GM12878 (cell line): ENCODE measurements at regions not wholly inside any gene's neighbourhood (a gene's known extent, or its start where the extent isn't known, plus 50 kb on each side); places are given as distances from the start of the nearest gene placed in this dataset.
"Not testable (repeated sequence)": the region's sequence is repeated elsewhere in the genome, so short reads cannot be mapped to it uniquely, and the experiment has no call there.

Experiments used
- ATAC-seq: fragments of 200-7000 bp; cut with Tn5 transposase; 3 replicates; pipeline ENCODE4 v1.9.1; 2020; ENCODE audit warnings: mild to moderate bottlenecking, moderate library complexity
- BruUV-seq: library from RNA; stranded (reverse); fragments of 400-500 nt; replicated peaks from 2 replicates; lab custom pipeline; 2021; lab: Mats Ljungman, UMichigan
- CTCF ChIA-PET: fragments of 300-600 bp; sonication (Branson Sonifier 250); formaldehyde crosslinking; extraction: SDS; loops from one replicate; lab custom pipeline; 2021; ENCODE audit warnings: inconsistent platforms; lab: Yijun Ruan, JAX
- POLR2A ChIA-PET: fragments of 350-600 bp; formaldehyde crosslinking; extraction: SDS; loops from one replicate; lab custom pipeline; 2021; ENCODE audit warnings: inconsistent platforms; lab: Charles Lee
- RAD21 ChIA-PET: fragments of 300-600 bp; sonication (Branson Sonifier 250); formaldehyde crosslinking; loops from one replicate; lab custom pipeline; 2023; ENCODE audit warnings: antibody characterized with exemption; ENCODE audit not compliant: unreplicated experiment; lab: Charles Lee
- SMC1A ChIA-PET: fragments of 300-600 bp; sonication (Branson Sonifier 250); formaldehyde crosslinking; loops from one replicate; lab custom pipeline; 2023; ENCODE audit not compliant: unreplicated experiment, uncharacterized antibody; lab: Charles Lee
- DNase-seq: peaks from one replicate; pipeline ENCODE4 v3.0.0-alpha.2; 2011; ENCODE audit warnings: low read depth, low spot score
- FAIRE-seq: peaks from 3 replicates; lab custom pipeline; 2011; peaks lifted over from hg19 to GRCh38; lab: Jason Lieb, UNC
- H2AFZ ChIP-seq: 2 replicates; pipeline ENCODE4 v1.6.0; 2011; ENCODE audit warnings: low read depth, low read length, control low read depth; ENCODE audit not compliant: control insufficient read depth
- H3K27ac ChIP-seq: 2 replicates; pipeline ENCODE4 v1.5.1; 2011; ENCODE audit warnings: control low read depth; ENCODE audit not compliant: control insufficient read depth, insufficient read depth
- H3K27me3 ChIP-seq, 2 experiments: replicated peaks in 1 of 2; 2 replicates each; pipeline versions ENCODE4 v1.6.0 to v1.6.1; 2011; ENCODE audit warnings: low read length in 1 of 2; ENCODE audit not compliant: control insufficient read depth in 2 of 2, insufficient read depth in 2 of 2
- H3K36me3 ChIP-seq, 2 experiments: 2 replicates each; pipeline ENCODE4 v1.5.1; 2011; ENCODE audit warnings: low read length in 1 of 2; ENCODE audit not compliant: control insufficient read depth in 2 of 2, insufficient read depth in 2 of 2
- H3K4me1 ChIP-seq: 2 replicates; pipeline ENCODE4 v1.6.1; 2011; ENCODE audit warnings: mild to moderate bottlenecking, low read length, moderate library complexity, mixed read lengths; ENCODE audit not compliant: control insufficient read depth, insufficient read depth
- H3K4me2 ChIP-seq: 2 replicates; pipeline ENCODE4 v1.6.0; 2011; ENCODE audit warnings: control low read depth; ENCODE audit not compliant: control insufficient read depth, insufficient read depth
- H3K4me3 ChIP-seq: fragments of 200-600 bp; sonication (generic); 2 replicates; pipeline ENCODE4 v1.5.1; 2016
- H3K79me2 ChIP-seq: 2 replicates; pipeline ENCODE4 v1.6.0; 2011; ENCODE audit warnings: low read length; ENCODE audit not compliant: control insufficient read depth, insufficient read depth
- H3K9ac ChIP-seq: 2 replicates; pipeline ENCODE4 v1.8.0; 2011; ENCODE audit warnings: low read length, control low read depth, mixed read lengths; ENCODE audit not compliant: control insufficient read depth, insufficient read depth
- H3K9me3 ChIP-seq: replicated peaks from 3 replicates; pipeline ENCODE4 v1.5.1; 2011; ENCODE audit warnings: mild to moderate bottlenecking, low read length; ENCODE audit not compliant: control insufficient read depth, insufficient read depth
- H4K20me1 ChIP-seq: 2 replicates; pipeline ENCODE4 v1.6.0; 2011; ENCODE audit not compliant: control insufficient read depth, insufficient read depth
- WGBS: methylation state at CpG from one replicate; pipeline ENCODE4 v1.1.6; 2016; ENCODE audit warnings: low lambda C conversion rate; ENCODE audit not compliant: insufficient replicate concordance, insufficient coverage; ENCODE audit errors: missing lambda C conversion rate; 5-methylcytosine and 5-hydroxymethylcytosine counted together
- in situ Hi-C: fragments of 300-500 bp; cut with MboI; formaldehyde crosslinking; loops from 9 replicates; pipeline ENCODE4 v1.14.3; 2018; ENCODE audit warnings: mixed read lengths
- intact Hi-C: fragments of 100-400 bp; cut with micrococcal nuclease; formaldehyde crosslinking; loops from one replicate; pipeline ENCODE4 v1.14.2; 2022; ENCODE audit not compliant: unreplicated experiment
- TF ChIP-seq, protein P1 (sequence below): fragments of 450-650 bp; formaldehyde crosslinking; IDR thresholded peaks from 2 replicates; pipeline ENCODE4 v1.5.0; 2022; ENCODE audit warnings: mild to moderate bottlenecking, missing genetic modification characterization

DNA sequence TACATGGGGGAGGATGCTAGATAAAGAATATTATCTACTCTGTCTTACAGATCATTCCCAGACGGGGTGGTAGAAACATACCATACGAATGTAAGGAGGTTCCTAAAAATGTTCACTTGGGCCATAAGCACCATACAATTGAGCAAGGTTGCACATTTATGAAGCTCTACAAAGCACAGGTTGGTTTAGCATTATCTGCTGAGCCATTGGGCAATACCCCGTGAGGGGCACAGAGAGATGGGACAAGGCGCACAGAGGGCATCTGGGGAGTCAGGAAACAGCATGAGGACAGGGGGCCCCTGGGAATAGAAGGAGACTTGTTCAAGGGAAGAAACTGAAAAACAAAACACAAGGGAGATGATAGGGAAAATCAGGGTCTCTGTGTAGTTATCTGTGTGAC lies 305.3 kb downstream of the TRIML1 start:
- Histone ChIP-seq H3K36me3 (no peaks in the 10 kb centered on the region), H3K9me3 (no peaks in the 10 kb centered on the region), H3K79me2 (no peaks in the 10 kb centered on the region), H3K9ac (no peak overlapping the region), H4K20me1 (no peaks in the 10 kb centered on the region), H3K4me1 (no peaks in the 10 kb centered on the region), H3K27me3 (no peaks in the 10 kb centered on the region), H3K27ac (no peak overlapping the region), H2AFZ (no peak overlapping the region), H3K4me3 (no peak overlapping the region), H3K4me2 (no peak overlapping the region)
- RAD21 ChIA-PET, result no interaction called here
- FAIRE-seq (no peak), DNase-seq (no peak), ATAC-seq (no peak)
- 21% methylated on average over 4 of the region's 4 CpGs for WGBS
- SMC1A ChIA-PET, result no interaction called here
- TF ChIP-seq, protein P1, sequence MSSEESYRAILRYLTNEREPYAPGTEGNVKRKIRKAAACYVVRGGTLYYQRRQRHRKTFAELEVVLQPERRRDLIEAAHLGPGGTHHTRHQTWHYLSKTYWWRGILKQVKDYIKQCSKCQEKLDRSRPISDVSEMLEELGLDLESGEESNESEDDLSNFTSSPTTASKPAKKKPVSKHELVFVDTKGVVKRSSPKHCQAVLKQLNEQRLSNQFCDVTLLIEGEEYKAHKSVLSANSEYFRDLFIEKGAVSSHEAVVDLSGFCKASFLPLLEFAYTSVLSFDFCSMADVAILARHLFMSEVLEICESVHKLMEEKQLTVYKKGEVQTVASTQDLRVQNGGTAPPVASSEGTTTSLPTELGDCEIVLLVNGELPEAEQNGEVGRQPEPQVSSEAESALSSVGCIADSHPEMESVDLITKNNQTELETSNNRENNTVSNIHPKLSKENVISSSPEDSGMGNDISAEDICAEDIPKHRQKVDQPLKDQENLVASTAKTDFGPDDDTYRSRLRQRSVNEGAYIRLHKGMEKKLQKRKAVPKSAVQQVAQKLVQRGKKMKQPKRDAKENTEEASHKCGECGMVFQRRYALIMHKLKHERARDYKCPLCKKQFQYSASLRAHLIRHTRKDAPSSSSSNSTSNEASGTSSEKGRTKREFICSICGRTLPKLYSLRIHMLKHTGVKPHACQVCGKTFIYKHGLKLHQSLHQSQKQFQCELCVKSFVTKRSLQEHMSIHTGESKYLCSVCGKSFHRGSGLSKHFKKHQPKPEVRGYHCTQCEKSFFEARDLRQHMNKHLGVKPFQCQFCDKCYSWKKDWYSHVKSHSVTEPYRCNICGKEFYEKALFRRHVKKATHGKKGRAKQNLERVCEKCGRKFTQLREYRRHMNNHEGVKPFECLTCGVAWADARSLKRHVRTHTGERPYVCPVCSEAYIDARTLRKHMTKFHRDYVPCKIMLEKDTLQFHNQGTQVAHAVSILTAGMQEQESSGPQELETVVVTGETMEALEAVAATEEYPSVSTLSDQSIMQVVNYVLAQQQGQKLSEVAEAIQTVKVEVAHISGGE (CRISPR knock-in tag), result no peak
- intact Hi-C loops, result no loop called here
- BruUV-seq, result no TSS peak
- CTCF ChIA-PET, result no interaction called here
- POLR2A ChIA-PET, result no interaction called here
- in situ Hi-C loops, result no loop called here

DNA sequence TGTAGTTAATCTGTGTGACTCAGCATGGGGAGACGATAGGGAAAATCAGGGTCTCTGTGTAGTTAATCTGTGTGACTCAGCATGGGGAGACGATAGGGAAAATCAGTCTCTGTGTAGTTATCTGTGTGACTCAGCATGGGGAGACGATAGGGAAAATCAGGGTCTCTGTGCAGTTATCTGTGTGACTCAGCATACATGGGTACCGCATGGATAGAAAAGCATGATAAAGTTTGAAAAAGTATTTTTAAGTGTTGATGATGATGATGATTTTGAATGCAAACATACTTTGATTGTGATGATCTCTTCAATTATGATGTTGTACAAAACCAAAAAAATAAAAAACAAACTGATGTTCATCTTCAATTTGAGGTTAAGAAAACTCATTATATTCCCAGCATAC lies 309.8 kb downstream of the TRIML1 start:
- H4K20me1 ChIP-seq, intact Hi-C loops, H3K36me3 ChIP-seq, CTCF ChIA-PET, H3K9me3 ChIP-seq, H3K4me2 ChIP-seq, DNase-seq, ATAC-seq, RAD21 ChIA-PET, POLR2A ChIA-PET, H3K27ac ChIP-seq, in situ Hi-C loops, H3K27me3 ChIP-seq, H3K79me2 ChIP-seq, FAIRE-seq, H2AFZ ChIP-seq, BruUV-seq, H3K4me1 ChIP-seq, H3K9ac ChIP-seq, H3K4me3 ChIP-seq, SMC1A ChIA-PET: not testable (repeated sequence)
- WGBS, result 61% methylated on average over 2 of the region's 4 CpGs
